ENCODE measurements at regions not wholly inside any gene's neighbourhood (a gene's known extent, or its start where the extent isn't known, plus 50 kb on each side); places are given as distances from the start of the nearest gene placed in this dataset.

DNA sequence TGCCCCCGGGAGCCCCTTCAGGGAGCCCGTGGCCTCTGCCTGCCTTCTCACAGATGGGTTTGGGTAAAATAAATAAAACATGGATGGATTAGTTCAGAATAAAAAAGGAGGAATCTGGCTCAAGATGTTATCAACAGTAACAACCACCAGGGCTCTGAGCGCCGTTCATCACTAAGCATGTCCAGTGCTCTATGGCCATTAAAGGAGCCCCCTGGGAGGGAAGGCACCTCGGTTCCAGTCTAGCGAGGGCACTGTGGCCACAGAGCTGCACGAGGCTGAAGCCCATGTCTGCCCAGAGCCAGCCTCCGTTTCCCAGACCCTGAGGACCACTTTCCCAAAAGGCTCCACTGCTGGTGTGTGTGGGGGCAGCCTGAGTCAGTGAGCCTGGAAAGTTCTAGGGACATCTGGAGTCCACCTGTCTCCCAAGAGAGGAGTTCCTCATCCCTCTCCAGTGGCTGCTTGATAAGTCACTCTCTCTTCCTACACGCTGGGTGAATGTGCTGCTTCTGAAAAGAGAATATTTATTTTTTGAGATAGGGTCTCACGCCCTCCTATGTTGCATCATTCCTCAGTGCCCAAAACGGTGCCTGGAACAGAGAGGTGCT is 614.6 kb downstream of the TBC1D22A start:
- no peak for DNase-seq

DNA sequence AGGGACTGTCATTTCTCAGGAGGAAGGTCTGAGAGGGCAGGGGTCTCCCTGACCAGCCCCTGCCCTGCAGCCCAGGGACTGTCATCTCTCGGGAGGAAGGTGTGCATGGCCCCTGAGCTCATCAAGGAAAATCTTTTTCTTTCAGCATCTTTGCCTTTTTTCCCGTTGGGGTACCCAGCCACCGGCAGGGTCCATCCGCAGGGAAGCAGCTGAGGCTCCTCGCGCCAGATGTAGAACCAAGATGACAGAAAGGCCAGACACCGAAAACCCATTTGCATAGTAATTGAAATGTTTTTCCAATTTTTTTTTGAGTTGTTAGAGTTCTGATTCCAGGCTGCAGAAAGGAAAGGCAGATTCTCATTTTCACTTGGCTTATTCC is 613.9 kb downstream of the TBC1D22A start:
- DNase-seq: no peak

DNA sequence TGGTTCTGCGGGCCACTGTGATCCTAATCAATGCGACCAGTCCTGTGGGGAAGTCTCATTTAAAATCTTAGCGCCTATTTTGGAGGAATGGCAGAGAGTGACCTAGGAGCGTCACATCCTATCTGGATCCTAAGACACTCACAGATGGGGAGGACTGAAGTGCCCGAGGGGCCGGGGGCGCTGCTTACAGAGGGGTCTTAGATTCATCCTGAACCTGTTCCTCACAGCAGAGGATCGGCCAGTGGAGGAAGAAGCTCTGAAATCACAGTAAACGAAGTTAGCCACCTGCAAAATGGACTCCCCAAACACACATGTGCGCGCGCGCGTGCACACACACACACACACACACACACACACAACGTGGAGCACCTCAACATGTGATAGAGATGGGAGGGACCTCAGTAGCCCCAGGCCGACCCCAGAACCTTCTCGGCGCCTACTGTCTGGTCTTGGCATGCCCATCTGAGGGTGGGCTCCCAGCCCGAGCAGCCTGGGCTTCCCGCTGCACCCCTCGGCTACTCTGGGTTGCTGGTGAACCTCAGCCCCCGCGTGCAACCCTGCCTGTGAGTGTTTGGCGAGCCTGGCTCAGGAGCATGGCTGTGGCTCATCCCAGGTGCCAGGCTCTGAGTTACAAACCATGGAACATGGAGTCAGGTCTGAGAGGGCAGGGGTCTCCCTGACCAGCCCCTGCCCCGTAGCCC is 613.3 kb downstream of the TBC1D22A start:
- no peak for DNase-seq

DNA sequence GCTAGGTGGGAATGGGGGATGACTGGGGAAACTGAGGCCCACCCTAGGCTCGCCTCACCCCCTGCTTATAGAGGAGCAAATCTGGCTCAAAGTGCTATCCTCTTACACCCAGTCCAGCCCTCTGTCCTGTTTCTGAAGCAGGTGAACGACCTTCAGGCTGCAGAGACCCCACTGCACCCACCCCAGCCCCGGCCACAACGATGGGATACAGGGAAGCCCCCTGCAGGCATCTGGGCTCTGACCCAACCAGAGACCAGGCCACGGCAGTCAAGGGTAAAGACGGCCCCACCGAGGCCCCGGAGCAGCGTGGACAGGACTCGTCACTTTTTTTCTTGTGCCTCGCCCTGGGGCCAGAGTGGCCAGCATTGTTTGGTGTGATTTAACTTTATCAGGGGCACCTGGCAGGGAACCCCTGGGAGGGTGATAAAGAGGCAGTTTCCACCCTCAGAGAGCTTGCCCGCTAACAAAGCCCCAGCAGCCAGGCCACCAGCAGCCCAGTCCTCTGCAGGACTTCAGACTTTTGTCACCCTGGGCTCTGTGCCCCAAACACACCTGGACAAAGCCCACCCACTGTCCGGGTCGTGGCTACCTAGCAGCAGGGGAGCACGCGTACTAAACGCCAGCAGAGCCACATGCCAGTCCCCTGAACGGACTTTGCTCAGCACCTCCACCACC is 612.6 kb downstream of the TBC1D22A start:
- no peak for DNase-seq

DNA sequence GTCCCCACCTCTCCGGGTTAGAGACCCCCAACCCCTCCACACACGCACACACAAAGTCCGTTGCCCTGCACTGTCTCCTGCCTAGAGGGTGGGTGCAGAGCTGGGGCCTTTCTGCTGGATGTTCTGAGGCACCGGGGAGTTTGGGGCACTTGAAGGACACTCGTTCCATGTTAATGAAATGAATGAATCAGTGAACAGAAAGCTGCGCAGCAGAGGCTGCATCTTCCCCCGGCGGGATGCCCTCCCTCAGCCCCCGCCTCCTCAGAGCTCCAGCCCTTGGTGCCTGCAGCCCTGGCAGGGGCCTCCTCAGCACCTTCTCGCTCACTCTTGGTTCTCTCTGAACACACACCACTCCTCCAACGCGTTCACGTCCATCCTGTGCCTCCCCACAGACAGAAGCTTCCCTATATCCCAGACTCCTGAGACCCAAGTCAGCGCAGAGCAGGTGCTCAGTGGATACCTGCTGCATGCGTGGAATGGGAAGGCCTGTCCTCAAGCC is 611.9 kb downstream of the TBC1D22A start:
- DNase-seq: no peak

DNA sequence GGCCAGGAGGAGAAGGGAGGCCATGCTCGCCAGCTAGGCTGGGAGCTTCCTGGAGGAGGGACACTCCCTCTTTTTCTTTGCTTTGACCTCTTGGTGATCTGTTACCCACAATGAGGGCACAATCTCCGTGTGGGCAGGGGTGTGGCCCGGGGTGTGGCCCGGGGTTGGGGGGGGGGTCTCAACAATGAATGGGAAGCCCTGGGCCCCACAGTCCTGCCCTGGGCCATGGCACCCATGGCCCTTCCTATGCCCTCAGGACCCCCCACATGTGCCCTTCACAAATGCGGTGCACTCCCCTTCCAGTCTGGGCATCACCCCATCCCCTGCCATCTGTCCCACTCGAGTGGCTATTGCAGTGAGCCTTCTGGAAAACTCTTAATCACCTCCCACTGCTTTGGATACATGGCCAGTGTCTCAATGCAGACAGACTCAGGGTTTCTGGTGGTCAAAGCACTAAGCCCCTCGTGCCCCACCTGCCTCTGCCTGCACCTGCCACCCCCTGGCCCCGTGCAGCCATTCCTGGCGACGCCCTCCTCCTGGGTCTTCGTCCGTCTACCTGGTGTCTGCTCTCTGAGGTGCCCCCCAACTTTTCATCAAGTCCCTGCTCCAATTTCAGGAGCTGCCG is 611.3 kb downstream of the TBC1D22A start:
- no peak for DNase-seq

DNA sequence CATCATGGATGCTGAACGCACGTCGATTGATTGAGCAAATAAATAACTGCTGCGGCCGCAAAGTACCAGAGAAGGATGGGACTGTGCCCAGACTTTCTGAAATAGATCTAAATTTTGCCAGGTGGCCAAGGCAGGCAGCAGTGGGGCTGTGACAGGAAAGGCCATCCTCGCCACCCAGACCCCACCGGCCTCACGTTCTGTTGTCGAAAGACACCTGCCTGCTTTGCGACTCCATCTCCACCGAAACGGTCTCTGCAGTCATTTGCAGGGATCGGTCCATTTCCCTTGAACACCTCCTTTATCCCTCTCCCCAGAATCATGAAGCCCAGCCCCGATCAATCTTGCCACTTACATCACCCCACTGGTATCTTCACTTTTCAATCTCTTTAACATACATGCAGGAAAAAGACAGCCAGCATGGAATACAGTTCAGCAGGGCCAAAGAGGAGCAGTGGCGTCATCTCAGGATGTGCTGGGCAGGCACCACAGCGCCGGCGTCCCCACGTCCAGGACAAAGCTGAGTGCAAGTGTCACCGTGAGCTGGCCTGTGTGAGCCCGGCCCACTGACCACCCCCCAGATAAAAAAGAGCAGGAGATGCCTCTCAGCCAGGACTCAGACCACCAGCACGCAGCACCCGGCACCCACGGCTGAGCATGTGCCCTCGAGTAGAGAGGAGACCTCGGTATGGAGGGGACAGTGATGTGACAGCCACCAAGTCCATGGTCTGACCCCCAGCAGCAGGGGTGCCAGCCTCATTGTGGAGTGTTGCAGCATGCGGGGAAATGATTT is 610.3 kb downstream of the TBC1D22A start:
- no peak for DNase-seq

DNA sequence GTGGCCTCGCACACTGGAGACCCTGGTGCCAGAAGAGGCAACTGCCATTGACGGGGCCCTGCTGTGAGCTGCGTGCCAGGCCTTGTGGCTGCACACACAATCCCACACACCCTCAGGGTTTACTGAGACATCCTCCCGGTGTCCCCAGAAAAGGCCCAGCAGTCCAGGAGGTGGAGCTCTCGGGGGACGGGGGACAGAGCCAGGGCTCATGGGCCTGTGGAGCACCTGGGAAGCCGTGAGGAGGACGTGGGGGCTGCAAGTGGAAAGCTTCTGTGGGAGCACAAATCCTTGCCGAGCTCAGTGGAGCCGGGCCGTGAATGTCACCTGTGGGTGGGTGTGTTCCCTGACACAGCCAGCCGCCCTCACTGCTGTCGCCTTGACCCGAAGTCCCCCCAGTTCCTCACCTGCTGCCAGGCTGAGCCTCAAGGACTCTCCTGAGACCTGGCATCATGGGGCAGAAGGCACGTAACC is 609.7 kb downstream of the TBC1D22A start:
- no peak for DNase-seq

DNA sequence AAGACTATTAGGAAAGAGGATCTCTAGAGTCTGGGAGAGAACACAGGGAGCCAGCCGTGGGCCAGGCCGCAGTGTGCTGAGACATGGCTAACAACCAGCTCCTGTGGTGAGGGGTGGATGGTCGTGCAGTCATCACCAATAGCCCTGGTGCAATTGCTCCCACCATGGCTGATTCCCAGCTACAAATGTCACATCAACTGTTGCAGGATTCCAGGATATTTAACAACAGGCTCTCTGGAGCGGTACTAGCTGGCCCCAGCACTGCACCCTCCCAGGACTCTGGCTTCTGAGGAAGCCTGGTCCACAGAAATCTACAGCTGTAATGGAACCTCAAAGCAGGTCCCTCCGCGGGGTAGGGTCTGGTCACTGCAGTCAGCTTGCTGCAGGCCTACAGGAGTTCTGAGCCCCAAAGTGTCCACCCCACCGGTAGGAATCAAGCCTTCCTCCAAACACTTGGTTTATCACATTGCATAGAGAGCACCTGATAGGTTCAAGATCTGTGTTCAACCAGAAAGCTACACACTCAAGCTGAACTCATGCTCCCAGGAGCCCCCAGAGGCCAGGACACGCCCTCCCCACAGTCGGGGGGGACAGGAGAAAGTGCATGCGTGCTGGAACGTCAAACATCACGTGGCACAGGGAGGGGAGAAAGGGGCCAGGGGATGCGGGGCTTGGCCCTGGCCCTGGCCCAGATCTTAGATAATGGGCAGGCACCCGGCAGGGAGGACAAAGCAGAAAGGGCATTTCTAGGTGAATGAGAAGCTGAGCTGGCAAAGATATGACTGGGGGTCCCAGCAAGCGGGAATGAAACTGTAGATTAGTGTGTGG is 609.0 kb downstream of the TBC1D22A start:
- no peak for DNase-seq

DNA sequence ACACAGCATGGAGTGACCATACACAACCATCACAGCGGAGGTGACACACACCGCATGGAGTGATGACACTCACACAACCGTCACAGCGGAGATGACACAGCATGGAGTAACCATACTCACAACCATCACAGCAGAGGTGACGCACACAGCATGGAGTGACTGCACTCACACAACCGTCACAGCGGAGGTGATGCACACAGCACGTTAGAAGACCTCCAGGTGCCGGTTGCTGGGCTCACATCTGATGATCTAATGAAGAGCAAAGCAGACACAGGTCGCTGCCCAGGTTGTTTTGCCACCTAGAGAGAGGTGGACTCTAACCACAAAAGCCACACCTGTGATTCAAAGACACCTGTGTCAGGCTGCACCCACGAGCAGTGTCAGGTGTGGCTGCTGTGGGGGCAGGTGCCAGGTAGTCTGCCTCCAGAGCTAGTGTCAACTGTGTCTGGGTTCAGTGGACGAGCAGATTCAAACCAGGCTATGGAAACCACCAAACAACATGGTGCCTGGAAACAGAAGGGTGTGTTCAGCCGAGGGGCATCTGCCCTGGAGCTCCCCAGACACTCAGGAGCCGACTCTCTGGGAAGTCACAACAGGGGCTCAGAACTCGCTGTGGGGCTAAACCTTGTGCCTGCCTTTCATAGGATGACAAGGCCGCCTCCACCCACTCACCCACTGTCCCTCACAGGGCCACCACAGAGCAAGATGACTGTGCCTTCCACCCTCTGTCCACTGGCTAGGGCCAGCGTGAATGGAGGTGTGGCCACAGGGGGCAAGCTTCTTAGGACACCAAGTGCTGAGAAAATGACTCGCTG is 608.2 kb downstream of the TBC1D22A start:
- DNase-seq: no peak

DNA sequence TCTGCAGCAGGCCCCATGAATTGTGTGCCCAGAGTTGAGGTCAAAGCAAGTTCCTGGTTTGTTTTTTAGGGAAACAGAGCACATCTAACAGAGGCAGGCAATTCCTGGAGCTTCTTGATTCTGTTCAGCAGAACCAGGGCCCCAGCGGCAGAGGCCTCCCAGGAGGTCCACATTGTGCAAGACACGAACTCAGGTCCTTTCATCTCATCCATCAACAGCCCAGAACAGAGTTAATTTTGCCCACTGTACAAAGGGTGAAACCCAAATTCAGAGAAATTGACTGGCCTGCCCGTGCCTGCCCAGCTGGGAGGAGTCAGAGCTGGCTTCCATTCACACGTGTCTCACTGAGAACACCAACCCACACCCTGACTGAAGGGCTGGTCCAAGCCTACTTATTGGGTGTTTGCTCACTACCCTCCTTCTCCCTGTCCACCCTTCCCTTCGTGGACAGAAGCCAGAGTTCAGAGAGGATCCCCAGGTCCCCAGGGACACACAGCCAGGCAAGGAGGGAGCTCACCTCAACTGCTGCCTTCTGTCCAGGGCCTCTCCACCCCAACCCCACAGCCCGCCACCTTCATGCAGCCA is 607.1 kb downstream of the TBC1D22A start:
- no peak for DNase-seq

DNA sequence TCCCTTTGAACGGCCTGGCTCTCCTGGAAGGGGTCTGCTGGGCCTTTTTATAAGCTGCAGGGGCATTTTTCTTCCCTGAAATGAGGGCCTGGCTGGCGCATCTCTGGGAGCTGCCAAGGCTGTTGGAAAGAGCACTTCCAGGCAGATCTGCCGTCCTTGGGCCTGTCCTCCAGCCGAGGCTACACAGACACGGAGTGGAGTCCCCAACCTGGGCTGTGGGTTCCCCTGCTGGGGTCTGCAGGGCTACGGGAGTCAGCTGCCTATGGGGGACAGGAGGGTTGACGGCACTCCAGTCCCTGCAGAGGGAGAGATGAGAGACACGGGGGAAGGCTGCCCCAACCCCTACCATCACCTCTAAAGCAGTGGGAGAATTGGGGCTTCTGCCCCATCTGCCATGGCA is 606.6 kb downstream of the TBC1D22A start:
- no peak for DNase-seq

DNA sequence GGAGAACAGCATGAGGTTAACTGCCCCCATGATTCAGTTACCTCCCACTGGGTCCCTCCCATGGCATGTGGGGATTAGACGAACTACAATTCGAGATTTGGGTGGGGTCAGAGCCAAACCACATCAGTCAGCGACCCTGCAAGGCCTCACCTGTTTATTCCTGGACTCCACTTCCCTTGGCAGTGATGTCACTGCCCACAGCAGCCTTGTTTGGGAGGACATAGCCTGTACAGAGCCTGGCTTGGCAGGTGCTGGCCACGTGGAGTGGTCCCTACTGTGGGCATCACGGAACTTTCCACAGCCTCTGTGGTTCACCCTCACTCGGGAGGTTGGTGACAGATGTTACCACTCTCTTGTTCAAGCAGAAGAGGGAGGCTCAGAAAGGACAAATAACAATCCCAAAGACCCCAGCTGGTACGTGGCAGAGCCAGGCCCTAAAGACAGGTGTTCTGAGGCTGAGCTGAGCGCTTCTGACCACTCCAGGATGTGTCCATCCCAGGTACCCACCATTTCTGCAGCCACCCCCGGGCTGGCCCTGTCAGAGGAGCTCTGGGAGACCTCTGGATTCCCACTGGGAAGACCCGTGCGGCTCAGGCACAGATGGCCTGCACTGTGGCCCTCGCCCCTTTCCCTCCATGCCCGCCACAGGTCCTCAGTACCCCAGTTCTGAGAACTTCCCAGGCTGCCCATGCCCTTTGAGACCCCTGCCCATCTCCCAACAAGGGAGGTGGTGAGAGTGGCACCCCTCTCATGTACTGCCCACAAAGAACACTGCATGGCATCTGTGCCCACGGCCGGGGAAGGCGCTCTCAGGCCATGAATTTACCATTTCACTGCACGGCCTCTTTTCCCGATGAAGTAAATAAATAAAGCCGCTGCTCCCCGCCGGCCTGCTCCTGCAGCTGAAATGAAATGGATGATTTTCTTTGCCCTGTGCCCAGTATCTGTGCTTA is 605.8 kb downstream of the TBC1D22A start:
- no peak for DNase-seq

DNA sequence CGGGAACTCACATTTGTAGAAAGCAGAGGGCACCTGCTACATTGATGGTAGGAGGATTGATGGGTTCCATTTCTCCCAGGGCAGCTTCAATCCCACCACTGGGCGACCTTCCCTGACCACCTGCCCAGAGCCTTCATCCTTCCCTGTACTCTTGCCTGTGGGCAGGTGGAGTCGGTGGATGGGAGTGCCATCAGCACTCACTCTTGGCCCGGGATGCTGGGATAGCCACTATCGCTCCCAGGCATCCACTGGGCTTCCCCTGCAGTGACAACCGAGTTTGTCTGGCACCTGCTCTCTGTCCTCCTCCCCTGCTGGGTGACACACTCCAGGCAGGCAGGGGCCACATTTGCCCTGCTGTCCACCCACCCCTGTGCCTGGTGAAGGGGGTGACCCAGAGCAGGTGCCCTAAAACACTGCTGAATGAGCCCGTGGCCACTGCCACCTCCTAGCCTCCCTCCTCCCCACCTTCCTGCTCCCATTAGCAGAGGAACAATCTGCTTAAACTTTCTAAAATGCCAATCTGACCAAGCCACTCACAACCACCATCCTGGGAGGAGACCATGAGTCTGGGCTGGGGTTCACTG is 604.7 kb downstream of the TBC1D22A start:
- no peak for DNase-seq

DNA sequence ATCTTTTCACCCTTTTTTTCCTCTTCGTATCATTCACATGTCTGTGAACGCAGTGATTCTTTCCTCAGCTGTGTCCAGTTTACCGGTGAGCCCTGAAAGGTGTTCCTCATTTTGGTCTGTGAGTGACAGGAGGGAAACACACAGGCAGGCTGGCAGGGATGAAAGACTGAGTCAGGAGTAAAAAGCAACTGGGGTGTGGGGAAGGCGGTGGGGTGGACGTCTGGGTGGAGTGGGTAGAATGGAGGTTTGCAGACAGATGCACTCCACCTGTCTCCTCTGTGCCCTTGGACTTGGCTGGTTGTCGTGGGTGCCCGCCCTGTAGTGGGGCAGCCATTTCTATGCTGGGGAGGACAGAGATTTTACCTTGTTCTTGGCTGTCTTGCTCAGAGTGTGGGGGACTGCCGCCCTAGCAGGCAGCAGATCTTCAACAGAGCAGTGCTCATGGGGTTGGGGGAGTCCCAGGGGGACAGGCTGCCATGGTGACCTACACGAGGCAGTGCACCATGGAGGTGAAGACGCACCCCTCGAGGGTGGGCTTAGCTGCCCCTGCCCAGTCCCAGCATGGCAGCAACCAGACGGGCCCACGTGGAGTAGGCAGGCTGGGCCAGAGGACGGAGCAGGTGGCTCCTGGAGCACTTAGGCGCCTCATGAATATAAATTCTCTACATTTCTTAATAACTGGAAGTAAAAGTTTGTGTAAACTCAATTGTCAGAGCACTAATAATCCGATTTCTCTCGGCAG is 603.7 kb downstream of the TBC1D22A start:
- no peak for DNase-seq

DNA sequence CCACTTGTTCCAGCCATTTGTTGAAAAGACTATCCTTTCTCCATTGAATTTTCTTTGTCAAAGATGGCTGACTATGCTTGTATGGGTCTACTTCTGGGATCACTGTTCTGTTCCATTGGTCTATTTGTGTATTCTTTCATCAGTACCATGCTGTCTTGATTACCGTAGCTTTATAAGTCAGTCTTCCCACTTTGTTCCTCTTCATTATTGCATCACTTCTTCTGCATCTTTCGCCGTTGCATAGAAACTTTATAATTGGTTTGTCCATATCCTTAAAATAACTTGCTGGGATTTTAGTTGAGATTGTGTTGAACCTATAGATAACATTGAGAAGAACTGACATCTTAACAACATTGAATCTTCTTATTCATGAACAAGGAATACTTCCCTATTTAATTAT is 598.8 kb downstream of the TBC1D22A start:
- DNase-seq: no peak

DNA sequence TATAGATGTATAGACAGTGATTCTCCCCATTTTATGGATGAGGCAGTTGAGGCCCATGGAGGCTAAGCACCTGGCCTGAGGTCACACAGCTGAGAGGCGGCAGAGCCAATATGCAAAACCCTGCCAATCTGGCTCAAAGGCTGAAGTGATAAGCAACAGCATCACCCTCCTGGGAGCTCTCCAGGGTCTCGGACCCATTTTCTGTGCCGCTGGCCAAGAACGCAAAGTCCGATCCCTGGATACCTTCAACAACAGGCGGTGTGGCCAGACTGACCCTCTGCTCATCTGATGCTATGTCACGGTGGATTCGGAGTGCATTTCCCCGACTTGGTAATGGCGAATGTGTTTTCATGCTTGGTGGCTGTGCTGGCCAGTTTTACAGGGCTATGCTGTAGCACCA is 595.0 kb downstream of the TBC1D22A start:
- no peak for DNase-seq

DNA sequence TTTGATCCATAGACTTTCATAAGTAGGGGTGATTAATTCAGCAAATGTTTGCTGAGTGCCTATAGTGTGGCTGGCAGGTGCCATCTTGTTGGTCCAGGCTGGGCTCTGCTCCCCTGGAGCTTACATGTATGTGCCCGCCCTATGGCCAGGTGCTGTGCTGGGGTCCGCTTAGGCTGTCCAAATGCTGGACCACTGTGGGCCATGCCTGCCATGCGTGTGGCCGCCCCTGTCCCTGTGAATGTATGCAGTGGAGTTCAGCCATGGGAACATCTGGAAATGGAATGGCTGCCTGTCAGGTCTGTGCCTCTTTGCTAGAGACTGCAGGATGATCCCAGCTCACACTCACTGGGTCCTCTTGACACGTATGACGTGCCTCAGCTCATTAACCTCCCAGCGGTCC is 594.6 kb downstream of the TBC1D22A start:
- DNase-seq: no peak
